C4-2B (cell line): ENCODE measurements at regions not wholly inside any gene's neighbourhood (a gene's known extent, or its start where the extent isn't known, plus 50 kb on each side); places are given as distances from the start of the nearest gene placed in this dataset.
"Not testable (repeated sequence)": the region's sequence is repeated elsewhere in the genome, so short reads cannot be mapped to it uniquely, and the experiment has no call there.

Experiments used
- H3K27ac ChIP-seq: fragments of 450-650 bp; 2 replicates; pipeline ENCODE4 v1.5.1; 2017
- ZFX ChIP-seq: fragments of 450-650 bp; IDR thresholded peaks from 2 replicates; pipeline ENCODE4 v1.6.1; 2017
- TF ChIP-seq, protein P1 (sequence below): fragments of 450-650 bp; conservative IDR thresholded peaks from 2 replicates; pipeline ENCODE4 v1.5.1; 2017; ENCODE audit warnings: mild to moderate bottlenecking

DNA sequence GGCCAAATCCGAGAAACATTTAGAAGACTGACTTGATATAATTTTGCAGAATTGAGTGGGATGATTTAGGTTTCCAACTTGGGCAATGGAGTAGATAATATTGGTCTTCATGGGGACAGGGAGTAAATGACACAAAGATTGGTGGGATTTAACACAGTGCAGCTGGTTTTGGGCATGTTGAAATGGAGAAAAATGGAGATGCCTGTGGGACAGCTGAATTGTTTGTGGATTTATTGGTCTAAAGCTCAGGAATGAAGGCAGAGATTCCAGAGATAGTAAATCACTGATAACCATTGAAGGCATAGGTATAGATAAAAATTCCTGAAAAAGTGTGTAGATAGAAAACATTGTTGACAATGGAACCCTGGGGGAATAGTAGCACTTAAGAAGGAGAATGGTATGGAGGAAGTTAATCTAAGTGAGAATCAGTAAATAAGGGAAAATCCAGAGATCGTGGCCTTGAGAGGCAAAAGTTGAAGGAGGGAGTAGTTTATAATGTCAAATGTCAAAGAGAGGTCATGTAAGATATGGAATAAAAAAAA, 120.9 kb upstream of the ATP2B1 start:
- no peak overlapping the region for H3K27ac ChIP-seq

GRCh38 chr12:89828575-89828974, 119.9 kb upstream of the ATP2B1 start:
- TF ChIP-seq, protein P1, sequence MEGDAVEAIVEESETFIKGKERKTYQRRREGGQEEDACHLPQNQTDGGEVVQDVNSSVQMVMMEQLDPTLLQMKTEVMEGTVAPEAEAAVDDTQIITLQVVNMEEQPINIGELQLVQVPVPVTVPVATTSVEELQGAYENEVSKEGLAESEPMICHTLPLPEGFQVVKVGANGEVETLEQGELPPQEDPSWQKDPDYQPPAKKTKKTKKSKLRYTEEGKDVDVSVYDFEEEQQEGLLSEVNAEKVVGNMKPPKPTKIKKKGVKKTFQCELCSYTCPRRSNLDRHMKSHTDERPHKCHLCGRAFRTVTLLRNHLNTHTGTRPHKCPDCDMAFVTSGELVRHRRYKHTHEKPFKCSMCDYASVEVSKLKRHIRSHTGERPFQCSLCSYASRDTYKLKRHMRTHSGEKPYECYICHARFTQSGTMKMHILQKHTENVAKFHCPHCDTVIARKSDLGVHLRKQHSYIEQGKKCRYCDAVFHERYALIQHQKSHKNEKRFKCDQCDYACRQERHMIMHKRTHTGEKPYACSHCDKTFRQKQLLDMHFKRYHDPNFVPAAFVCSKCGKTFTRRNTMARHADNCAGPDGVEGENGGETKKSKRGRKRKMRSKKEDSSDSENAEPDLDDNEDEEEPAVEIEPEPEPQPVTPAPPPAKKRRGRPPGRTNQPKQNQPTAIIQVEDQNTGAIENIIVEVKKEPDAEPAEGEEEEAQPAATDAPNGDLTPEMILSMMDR: no peak
- no peak for TF ChIP-seq ZFX
- H3K27ac ChIP-seq: no peak overlapping the region

More for the DNA sequence above, 120.9 kb upstream of the ATP2B1 start:
- no peak for TF ChIP-seq ZFX
- TF ChIP-seq, protein P1: no peak

GRCh38 chr12:89827592-89827991, 119.0 kb upstream of the ATP2B1 start:
- no peak overlapping the region for H3K27ac ChIP-seq
- TF ChIP-seq, protein P1: no peak
- no peak for TF ChIP-seq ZFX

DNA sequence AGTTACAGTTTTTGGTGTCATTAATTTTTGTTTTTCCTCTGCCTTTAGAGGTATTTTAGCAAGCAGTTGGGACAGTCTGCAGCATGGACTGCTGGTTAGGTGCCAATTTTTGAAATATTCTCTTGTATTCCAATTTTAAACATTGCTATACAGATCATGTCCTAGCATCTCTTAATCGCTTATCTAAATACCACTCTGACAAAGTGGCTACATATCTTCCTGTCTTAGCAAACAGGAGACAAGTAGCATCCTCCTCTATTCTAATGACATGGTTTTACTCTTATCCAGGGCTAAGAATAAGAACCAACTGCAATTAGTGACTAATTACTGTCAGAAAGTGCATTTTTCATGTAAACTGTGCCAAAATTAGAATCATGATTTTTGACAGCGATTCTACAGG, 117.8 kb upstream of the ATP2B1 start:
- TF ChIP-seq, protein P1: no peak
- TF ChIP-seq ZFX: no peak
- H3K27ac ChIP-seq: no peak overlapping the region

DNA sequence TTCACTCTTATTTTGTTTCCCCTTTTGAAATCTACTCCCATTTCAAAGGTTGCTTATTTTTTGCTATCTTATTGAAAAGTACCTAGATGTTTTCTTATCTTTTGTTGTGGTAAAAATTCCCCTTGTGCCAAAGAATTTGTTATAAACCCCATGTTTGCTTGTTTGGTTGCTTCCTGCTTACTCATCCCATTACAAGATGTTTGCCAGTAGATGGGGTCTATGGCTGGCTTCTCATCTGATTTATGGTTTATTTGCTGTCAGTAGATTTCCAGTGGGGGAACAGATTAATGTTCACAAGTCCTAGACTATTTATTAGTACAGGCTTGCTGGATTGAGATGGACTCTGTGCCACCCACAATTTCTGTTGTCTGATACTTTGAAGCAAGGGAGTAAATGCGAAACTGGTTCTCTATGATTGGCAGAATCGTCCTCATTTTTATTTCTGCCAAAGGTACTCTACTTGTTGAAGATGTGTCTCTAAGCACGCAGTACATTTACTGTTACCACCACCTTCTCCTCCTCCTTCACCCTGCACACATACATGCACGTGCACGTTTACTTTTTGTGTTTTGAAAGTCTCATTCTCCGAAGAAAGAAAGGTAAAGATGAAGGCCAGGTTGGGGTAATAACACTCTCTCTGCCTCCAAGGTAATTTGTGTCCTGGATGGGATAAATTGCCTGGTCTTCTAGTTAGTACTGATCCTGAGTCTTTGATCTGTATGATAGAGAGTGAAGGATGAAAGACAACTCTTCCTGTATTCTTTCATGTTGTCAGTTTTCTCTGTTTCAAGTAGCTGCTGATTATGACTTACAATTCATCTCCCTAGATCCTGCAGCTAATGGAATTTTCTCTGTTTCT, 117.2 kb upstream of the ATP2B1 start:
- TF ChIP-seq ZFX: no peak
- TF ChIP-seq, protein P1: no peak
- no peak overlapping the region for H3K27ac ChIP-seq

GRCh38 chr12:89824822-89825221, 116.2 kb upstream of the ATP2B1 start:
- no peak for TF ChIP-seq ZFX
- TF ChIP-seq, protein P1: no peak
- no peak overlapping the region for H3K27ac ChIP-seq

DNA sequence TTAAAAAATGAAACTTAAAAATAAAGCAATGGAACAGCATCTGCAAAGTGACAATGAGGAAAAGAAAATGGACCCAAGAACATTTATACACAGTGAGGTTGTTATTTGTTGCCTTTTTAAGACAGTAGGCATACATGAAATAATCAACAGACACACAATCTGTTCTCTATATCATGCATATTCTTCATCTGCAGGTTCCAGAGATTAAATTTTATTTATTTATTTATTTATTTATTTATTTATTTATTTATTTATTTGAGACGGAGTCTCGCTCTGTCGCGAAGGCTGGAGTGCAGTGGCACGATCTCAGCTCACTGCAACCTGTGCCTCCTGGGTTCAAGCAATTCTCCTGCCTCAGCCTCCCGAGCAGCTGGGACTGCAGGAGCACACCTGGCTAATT, 114.4 kb upstream of the ATP2B1 start:
- not testable (repeated sequence) for H3K27ac ChIP-seq
